HG03432 (cell line): ENCODE measurements at regions not wholly inside any gene's neighbourhood (a gene's known extent, or its start where the extent isn't known, plus 50 kb on each side); places are given as distances from the start of the nearest gene placed in this dataset.

Experiments
- ATAC-seq: cut with Tn5 transposase; IDR thresholded peaks from one replicate; pipeline ENCODE4 v1.9.1; 2021; ENCODE audit warnings: mild to moderate bottlenecking, moderate library complexity; ENCODE audit not compliant: unreplicated experiment

DNA sequence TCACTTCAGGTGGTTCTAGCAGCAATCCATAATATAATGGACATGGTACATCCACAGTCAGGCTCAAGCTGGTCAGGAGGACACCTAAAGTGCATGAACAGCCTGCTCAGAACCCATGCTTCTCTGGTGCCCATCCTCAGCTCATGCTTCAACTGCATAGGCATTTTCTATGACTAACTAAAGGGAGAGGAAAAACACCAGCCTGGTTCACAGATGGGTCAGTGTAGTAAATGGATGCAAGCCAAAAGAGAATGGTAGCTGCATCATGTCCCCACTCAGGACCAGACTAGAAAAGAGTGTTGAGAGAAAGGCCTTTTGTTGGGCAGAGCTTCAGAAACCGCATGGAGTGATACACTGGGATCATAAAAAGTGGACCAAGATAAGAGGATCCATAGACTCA, 556.6 kb downstream of the TLE1 start:
- no peak for ATAC-seq

DNA sequence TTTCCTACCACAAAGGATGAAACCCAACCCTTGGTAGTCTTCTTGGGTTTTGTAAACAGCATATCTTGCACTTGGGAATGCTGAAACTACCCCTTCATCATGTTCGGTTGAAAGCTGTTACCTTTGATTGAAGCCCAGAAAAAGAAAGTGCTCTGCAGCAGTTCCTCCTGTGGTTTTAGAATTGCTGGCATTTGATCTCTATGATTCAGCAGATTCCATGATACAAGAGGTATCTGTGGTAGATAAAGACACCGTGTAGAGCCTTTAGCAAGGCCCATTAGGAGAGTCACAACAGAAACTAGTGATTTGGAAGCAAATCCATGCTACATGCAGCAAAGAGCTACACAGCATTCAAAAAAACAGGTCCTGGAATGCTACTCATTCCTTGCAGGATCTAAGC, 557.0 kb downstream of the TLE1 start:
- ATAC-seq = no peak

DNA sequence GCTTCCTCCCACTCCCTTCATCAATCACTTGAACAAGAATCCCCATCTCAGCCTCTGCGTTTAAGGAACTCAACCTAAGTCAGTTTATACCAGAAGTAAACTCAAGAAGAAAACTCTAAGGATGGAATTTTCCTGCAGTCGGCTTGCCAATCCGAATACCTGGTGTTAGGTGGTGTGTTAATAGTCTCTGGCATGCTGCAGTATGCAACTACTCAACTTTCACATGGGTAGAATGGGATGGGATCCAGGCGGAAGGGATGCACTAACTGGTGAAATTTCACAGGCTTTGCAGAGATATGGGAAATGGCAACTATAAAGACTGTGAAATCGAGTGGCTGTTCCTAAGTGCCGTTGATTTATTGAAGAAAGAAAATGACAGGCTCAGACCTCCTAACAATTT, 560.6 kb downstream of the TLE1 start:
- no peak for ATAC-seq

DNA sequence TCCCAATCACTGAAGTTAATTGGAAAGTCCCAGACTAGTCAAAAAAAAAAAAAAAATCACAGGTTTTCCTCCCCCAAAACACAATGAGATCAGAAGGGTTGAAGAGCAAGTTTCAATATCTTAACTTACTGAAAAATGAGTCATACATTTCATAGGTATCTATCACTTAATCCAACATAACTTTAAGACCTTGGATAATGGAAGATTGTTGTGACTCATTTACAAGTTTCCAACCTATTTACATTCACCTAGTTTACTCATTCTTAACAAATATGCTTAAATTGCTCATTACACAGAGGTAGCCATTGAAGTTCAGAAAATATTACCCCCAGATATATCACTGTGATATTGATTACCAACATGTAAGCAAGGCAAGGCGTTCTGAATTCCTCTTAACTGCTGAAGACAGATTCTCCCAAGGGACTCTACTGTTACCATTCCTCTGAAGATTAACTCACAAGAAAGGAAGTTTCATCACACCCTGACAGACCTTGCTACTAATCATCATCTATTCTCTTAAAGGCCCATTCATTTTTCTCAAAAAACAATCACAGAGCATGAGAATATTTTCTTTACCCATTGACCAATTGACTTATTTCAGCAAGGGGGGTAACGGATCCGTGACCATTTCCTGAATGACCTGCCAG, 563.8 kb downstream of the TLE1 start:
- peak; percentile 44 for ATAC-seq

DNA sequence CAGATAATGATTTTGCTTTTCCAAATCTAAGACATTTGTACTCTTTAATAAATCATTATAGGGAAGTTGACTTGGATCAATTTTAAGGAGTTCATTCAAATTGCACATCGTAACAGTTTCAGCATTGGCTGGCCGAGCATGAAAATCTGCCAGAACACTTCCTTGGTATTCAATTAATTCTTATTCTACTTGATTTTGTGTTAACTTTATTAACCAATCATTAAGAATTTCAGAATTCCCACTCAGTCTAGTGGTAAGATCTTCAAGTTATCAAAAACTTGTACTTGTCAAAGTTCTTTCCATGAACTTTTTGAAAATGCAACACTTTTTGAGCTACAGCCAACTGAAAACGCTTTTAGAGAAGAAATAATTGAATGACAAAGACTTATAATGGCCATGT, 565.8 kb downstream of the TLE1 start:
- ATAC-seq = no peak

DNA sequence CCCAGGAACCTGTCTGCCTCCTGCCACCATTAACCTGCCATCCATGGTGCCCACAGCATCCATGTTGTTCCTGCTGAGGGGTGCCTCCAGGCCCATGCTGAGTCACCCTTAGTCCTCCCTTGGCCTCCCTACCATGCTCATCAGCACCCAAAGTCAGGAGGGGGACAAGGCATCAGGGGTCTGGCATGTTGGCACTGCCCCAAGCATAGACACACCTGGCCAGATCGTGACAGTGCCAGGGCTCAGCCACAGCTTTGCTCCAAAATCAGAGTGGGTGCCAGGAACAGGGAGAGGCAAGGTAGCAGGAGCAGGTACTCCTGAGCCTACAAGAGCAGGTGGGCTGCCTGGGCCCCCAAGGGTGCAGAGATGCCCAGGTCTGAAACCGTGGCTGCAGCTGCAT, 566.6 kb downstream of the TLE1 start:
- ATAC-seq = no peak

DNA sequence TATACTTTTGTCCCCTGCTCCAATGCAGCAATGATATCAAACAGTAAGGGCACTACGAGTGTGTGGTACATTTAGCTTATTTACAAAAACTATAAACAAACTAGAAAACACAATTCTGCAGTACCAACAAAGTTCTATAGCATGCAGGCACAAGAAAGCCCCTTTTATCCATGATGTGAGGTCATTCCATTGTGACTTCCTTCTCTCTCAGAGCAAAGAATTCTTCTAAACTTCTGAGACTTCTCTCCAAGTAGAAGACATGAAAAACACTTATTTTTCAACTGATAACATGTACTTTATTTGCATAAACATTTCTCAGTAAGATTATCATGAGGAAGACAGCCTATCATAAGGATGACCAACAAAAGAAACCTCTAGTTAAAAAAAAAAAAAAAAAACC, 569.8 kb downstream of the TLE1 start:
- ATAC-seq = no peak

DNA sequence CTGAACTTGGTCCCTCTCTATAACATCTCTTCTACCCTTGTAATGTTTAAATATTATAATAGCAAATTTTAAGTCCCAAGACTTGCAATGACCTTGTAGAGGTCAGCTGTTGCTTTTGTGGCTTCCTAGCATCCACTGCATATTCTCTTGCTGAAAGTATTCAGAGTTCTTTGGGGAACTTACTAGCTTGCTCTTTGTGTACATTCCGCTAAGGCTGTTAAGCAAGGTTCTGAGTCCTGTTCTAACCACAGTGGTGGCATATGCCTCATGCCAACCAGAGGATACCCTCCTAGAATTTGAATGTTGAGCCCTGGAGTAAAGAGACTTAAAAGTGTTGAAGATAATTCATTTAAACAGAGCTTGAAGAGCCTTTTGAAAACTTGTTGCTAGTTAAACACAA, 570.9 kb downstream of the TLE1 start:
- no peak for ATAC-seq

DNA sequence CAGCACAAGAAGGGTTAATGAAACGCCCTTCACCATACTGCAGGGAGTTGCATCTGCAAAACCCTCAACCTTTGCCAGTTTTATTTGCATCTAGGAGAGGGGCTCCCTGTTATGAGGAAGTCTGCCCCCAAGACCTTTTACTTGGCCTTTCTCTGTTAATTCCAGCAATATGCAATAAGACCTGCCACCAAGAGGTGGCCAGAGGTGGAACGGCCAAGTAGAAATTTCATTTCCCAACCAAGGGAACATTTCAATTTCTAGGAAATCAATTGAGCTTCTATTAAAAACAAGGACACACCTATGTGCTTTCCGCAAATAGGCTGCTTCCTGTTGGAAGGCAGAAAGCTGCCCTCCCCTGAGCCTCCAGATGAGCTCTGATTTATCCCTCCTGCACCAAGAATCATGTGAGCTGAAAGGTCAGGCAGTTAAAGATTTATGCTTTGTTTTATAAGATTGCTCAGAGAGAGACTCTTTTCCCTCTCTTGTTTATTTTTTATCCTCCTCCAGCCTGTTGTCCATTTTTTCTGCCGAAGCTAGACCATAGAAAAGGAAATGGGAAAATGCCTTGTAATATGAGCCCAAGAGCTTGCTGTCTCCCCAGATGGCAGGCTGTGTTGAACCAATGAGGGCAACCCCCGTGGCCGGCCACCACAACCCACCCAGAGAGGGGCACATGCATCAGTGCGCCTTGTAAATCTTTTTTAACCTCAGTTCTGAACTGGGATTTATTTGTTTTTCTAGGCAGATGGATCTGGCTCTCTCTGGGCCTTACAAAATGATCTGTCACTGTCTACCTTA, 572.8 kb downstream of the TLE1 start:
- no peak for ATAC-seq

DNA sequence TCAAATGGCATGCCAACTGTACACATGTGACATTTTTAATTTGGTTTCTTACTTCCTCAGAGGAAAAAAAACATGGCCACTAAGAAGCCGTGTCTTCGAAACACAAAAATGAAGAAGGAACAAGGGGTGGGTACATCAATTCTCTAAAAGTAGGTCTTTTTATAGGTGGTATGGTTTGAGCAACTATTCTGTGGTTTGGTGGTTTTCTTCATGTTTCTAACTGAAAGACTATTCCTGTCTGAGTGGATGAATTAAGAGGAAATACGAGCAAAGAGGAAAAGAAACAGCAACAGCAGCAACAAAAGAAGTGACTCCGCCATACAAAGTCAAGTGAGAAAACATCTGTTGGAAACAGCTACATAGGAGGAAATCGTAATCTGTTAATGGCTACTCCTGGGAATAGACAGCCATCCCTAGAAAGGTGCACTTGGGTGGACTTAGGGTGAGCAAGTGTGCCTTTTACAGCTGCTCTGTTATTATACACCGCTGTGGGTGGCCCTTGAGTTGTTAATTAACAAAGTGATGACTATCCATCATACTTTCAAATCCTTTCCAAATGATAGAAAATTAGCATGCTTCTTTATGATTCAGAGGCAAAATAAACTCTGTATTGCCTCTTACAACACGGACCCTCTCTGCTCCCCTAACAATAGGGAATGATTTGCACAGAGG, 575.8 kb downstream of the TLE1 start:
- peak; percentile 71 for ATAC-seq

DNA sequence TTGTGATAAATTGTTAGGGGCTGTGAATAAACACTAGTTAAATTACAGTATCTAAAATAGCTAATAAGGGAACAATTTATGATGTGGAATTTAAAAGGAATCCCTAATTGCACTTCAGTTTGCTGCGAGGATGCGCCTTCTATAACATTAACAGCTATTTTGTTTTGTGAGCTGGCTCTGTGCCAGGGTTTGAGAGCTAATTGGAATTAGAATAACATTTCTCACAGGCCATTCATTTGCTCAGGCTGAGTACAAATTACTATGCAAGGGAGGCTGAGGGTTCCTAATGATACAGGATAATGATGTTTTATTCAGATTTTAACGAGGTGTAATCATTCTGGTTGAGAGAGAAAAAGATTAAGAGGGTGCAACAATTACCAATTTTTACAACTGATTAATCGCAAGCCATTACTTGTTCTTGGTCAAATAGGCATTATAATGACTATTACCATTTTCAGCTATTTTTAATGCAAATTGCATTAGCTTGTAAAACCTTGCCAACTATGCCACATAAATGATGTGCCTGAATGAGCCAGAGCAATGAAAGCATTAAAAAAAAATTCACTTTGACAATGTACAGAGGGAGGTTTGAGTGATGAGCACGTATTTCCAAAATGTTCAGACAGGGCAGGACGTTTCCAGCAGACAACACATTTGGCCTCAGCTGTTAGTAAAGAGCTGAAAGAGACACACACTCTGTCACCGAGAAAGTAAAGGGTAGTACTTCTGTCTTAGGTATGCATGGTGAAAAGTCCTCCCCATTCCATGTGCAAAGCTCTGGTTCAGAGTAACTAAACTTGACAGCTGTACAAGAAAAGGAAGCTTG, 576.5 kb downstream of the TLE1 start:
- no peak for ATAC-seq

DNA sequence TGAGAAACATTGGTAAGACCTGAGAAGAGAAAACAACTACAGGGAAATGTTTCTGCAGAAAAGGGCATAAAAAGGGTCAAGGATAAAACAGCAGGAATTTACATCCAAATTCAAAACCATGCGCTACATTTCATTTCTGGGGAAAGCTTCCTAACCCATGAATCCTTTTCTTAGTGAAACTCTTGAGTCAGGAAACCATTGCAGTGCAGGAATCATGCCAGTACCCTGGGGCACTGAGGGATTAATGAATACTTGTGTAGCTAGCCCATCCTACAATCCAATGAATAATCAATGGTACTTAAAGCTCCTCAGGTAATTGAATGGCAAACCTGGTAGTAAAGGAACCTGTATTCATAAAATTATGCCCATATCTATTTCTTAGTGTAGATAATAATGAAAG, 580.5 kb downstream of the TLE1 start:
- ATAC-seq = no peak

DNA sequence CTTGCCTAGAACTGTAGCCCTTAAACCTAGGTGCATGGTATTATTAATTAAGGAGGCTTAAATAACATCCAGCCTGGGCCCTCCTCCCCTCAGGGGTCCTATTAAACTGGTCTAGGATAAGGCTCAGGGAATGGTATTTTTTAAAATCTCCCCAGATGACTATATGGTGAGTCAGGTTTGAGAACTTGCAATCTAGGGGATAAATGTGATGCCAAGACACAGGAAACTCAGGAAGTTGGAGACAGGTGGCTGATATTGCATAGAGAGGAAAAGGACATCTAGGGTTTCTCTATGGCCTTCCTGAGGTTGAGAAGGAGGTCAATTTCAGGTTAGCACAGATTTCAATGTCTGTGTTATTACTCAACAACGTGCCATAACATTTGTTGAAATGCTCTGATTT, 581.0 kb downstream of the TLE1 start:
- no peak for ATAC-seq

DNA sequence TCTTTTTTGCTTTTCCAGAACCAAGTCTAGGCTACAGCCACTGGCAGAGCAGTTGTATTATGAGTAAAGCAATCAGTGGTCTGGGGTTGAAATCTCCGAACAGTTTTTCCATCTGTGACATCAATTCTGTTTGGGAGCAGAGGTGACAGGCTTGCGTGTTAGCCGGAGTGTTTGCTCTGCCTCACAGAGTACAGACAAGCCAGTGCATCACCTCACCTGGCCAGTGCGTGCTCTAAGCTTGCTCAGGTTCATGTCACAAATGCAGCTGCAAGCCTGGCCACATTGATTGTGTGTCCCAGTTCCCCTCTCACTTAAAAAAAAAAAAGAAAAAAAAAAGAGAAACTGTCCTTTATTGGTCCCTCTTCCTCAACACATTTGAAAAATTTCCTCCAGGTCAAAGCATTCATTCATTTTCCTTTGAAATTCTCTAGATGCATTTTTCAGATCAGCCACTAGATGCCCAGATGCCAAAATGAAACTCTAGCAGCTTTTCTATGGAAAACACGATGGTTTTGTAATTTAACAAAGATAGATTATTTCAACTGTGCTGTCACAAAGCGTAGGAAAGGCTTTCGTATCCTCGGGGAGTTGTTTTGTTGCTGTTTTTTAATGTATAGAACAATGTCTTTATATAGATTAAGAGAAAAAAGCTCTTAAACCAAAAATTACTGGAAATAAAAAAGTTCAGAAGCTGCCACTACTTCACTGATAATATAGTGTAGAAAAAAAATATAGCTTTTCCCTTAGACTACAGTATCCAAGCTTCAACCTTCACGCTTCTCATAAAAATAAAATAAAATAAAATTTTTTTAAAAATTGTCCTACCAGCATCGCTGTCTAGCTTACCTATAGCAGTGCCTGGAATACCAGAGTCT, 585.5 kb downstream of the TLE1 start:
- ATAC-seq = no peak

DNA sequence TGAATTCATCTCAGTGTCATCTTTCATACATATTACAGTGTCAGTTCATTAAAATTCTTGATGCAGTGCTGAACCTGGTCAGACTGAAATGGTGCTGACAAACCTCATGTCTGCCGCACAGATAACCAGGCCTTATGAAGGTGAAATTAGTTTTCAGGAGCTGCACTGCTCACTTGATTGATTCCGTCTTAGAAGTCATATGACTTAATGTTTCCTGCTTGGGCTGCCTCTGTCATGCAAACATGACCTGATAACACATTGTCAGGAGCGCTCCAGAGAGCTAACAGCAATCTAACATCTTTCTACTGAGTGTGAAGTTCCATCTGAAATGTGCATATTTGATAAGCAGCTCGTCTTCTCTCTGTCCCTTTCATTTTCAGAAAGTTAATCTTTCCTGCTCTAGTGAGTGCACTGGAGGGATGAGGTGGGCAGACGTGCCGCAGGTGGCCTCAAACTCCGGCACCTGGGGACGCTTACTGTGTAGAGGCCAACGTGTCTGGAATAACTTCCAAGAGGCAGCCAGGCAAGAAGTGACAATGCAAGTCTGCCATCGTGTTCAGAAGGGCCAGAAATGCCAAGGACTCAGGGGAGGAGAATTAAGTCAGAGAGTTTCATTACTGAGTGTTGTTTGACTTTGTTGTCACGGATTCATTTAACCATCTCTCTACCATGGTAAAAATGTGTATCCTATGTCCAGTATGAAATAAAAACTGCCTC, 592.1 kb downstream of the TLE1 start:
- no peak for ATAC-seq

DNA sequence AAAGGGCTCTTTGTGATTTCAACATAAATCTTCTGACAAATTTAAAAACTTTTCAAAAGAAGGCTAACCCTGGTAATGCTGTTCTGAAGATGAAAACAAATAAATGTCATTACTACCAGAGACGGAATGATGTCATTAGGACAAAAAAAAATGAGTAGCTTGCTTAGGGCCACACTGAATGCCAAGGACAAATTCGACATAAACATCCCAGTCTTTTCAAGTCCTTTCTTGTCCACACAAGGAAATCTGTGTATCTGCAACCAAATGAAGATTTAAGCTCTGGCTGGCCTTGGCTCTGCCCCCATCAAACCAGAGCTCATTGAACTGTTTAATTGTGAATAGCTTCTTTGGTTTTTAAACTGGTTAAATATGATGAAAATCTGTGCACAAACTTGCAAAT, 592.7 kb downstream of the TLE1 start:
- ATAC-seq = no peak

DNA sequence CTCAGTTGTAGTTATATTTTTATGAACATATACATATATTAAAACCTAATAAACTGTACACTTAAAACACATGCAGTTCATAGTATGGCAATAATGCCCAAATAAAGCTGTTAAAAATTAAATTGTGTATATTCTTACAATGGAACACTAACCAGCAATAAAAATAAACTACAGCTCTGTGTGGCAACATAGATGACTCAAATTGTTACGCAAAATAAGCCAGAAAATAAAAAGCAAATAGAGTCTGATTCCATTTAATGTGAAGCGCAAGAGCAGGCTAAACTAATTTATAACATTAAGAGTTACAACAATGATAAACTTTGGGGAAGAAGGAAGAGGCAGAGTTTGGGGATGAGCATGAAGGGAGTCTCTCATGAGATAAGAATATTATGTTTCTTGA, 597.3 kb downstream of the TLE1 start:
- no peak for ATAC-seq

DNA sequence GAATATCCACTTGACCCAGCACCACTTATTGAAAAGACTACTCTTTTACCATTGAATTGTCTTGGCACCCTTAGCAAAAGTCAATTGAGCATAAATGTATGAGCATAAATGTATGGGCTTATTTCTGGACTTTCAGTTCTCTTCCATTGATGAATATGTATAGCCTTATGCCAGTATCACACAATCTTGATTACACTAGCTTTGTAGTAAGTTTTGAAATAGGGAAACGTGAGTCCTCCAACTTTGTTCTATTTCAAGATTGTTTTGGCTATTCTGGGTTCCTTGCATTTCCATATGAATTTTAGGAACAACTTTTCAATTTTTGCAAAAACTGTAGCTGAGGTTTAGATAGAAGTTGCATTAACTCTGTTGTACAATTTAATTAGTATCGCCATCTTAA, 601.0 kb downstream of the TLE1 start:
- no peak for ATAC-seq

DNA sequence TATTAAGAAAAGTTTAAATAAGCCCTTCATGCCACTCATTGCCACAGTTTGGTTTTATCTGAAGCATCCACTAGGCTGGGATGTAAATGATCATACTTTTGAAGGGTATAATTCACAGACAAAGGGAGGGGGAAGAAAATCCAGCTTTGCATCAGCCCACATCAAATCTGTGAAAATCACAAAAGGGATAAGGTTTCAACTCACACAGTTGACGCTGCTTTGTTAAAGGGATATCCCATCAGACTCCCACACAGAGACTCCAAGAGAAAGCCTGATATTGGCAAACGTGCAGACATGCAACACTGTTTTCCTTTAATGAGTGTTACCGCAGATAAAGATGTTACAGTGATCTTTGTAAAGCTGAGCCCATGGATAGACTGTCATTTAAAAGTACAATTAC, 602.9 kb downstream of the TLE1 start:
- ATAC-seq = no peak
